HG03175 (cell line): ENCODE measurements at regions not wholly inside any gene's neighbourhood (a gene's known extent, or its start where the extent isn't known, plus 50 kb on each side); places are given as distances from the start of the nearest gene placed in this dataset.
A peak's percentile ranks its signal among the peaks of the same experiment; 100 is the strongest.

Experiments used
- ATAC-seq: cut with Tn5 transposase; IDR thresholded peaks from one replicate; pipeline ENCODE4 v1.9.1; 2021; ENCODE audit warnings: mild to moderate bottlenecking, moderate library complexity; ENCODE audit not compliant: unreplicated experiment

GRCh38 chr6:85396159-85396808 is 53.6 kb upstream of the NT5E start:
- ATAC-seq, result no peak

- ATAC-seq, result no peak
These were observed 54.1 kb upstream of the NT5E start for GRCh38 chr6:85395746-85396145.

- no peak for ATAC-seq
These were observed 54.9 kb upstream of the NT5E start for GRCh38 chr6:85394853-85395538.

- no peak for ATAC-seq
These were observed 55.7 kb upstream of the NT5E start for GRCh38 chr6:85394199-85394598.

- no peak for ATAC-seq
These were observed 57.5 kb upstream of the NT5E start for GRCh38 chr6:85392379-85392778.

- no peak for ATAC-seq
These were observed 59.1 kb upstream of the NT5E start for GRCh38 chr6:85390775-85391174.

- ATAC-seq, result no peak
These were observed 59.7 kb upstream of the NT5E start for GRCh38 chr6:85390105-85390728.

- ATAC-seq, result no peak
These were observed 60.6 kb upstream of the NT5E start for GRCh38 chr6:85389151-85389797.

- no peak for ATAC-seq
These were observed 61.4 kb upstream of the NT5E start for GRCh38 chr6:85388531-85388930.

GRCh38 chr6:85385636-85386315 is 64.1 kb upstream of the NT5E start:
- no peak for ATAC-seq

- no peak for ATAC-seq
These were observed 66.8 kb upstream of the NT5E start for GRCh38 chr6:85383042-85383441.

GRCh38 chr6:85382541-85382940 is 67.3 kb upstream of the NT5E start:
- ATAC-seq, result no peak

- ATAC-seq, result no peak
These were observed 77.0 kb upstream of the NT5E start for GRCh38 chr6:85372915-85373270.

GRCh38 chr6:85372188-85372914 is 77.5 kb upstream of the NT5E start:
- ATAC-seq, result no peak

- ATAC-seq, result no peak
These were observed 81.3 kb upstream of the NT5E start for GRCh38 chr6:85368631-85369030.

GRCh38 chr6:85364344-85364743 is 85.5 kb upstream of the NT5E start:
- ATAC-seq, result peak; percentile 72

GRCh38 chr6:85363870-85364269 is 86.0 kb upstream of the NT5E start:
- no peak for ATAC-seq

GRCh38 chr6:85362652-85363310 is 87.1 kb upstream of the NT5E start:
- no peak for ATAC-seq

- ATAC-seq, result no peak
These were observed 88.3 kb upstream of the NT5E start for GRCh38 chr6:85361643-85362014.
